NCI-H1092 treated with DMSO at 0.1 percent for 48 hours (cell line): ENCODE measurements at regions not wholly inside any gene's neighbourhood (a gene's known extent, or its start where the extent isn't known, plus 50 kb on each side); places are given as distances from the start of the nearest gene placed in this dataset.
A peak's percentile ranks its signal among the peaks of the same experiment; 100 is the strongest.

Experiments
- DNase-seq: peaks from one replicate; lab custom pipeline; 2025; lab: John Stamatoyannopoulos, UW

GRCh38 chrX:15191830-15192229 lies 78.1 kb downstream of the ASB9 start:
- DNase-seq, result no peak

GRCh38 chrX:15188039-15188438 lies 81.8 kb downstream of the ASB9 start:
- no peak for DNase-seq

DNA sequence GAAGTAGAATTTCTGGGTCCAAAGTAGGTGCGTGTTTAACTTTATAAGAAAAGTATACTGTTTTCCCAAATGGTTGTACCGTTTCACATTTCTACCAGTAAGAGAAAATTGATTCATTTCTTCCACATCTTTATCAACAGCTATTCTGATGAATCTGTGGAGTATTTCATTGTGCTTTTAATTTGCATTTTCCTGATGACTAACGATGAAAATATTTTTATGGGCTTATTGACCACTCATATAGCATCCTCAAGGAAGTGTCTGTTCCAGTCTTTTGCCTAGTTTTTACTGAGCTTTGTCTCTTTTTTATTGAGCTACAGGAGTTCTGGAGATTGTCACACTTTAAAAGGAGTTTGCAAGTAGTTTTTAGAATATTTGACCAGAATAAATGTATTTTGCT lies 92.6 kb downstream of the ASB9 start:
- no peak for DNase-seq

DNA sequence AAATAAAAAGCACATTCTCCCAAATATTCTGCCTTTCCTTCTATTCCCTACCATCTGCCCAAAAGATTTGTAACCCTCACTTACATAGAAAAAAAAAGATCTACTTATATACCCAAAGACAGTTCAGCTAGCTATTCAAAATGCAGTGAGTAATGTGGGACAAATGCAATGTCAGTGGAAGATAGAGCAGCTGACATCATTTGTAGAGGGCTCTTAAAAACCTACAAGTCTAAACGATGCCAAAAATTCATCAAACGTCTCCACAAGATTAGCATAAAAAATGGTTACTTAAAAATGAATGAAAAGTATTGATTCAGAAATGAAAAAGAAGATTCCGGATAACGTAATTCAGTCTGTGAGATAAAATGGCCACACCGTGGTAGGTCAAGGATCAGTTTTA lies 96.5 kb downstream of the ASB9 start:
- no peak for DNase-seq

DNA sequence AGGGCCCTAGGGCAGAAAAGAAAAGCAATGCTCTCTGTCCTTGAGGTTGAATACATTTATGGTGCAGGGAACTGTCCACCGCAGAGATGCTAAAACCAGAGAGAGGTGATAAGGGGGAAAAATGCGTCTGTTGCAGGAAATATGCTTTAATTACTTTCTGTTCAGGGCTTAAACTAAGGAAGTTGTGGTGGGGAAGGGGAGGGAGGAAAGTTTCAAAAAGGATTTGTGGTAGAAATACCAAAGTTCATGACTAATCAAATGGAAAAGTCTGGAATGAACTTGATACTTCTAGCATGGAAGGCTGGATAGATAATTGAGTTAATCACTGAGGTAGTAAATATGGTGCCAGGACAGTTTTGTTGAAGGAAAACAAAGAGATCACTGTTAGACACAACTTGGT lies 99.0 kb downstream of the ASB9 start:
- DNase-seq, result no peak

DNA sequence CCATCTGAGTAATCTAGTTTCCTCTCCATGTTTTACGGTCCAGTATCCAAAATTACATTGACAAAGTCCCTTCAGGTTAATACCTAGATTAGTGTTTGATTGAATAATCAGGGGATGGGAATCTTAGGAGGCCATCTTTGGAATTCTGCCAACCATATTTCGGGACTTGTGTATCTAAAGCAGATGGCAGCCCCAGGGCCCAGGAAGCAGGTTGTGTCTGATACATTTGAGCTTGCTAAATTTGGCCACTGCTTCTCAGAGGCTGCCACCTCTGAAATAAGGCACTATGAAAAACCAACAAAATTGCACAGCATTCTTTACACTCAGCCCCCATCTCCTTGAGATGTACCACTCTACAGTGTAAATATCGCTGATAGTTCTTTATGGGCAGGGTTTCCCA lies 102.1 kb downstream of the ASB9 start:
- no peak for DNase-seq

DNA sequence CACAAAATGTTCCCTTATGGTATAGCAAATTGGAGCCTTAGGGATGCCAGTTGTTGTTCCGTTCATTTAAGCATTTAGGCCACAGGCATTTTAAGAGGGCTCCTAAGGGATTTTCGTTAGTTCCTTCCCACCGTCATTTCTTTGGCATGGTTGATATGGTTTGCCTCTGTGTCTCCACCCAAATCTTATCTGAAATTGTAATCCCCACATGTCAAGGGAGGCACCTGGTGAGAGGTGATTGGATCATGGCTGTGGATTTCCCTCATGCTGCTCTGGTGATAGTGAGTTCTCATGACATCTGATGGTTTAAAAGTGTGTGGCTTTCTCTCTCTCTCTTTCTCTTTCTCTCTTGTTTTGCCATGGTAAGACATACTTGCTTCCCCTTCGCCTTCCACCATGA lies 104.1 kb downstream of the ASB9 start:
- DNase-seq, result no peak

DNA sequence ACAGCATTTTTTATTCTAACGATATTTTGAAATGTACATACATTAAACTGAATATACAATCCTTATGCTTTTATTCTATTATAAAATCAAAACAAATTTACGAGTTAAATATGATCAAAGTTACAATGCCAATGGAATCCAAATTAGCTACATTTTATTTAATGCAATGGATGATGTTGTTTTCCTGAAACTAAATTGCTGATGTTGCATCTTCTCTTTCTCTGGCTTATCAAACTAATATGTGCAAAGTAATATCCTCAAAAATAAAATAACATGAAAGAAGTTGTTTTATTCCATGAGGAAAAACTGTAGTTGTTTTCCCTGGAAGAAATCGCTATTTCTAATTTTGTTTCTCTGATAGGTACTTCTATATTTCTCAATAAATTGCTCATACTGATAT lies 106.8 kb downstream of the ASB9 start:
- DNase-seq, result no peak

- no peak for DNase-seq
Observed at GRCh38 chrX:15160558-15161095, 109.3 kb downstream of the ASB9 start.

DNA sequence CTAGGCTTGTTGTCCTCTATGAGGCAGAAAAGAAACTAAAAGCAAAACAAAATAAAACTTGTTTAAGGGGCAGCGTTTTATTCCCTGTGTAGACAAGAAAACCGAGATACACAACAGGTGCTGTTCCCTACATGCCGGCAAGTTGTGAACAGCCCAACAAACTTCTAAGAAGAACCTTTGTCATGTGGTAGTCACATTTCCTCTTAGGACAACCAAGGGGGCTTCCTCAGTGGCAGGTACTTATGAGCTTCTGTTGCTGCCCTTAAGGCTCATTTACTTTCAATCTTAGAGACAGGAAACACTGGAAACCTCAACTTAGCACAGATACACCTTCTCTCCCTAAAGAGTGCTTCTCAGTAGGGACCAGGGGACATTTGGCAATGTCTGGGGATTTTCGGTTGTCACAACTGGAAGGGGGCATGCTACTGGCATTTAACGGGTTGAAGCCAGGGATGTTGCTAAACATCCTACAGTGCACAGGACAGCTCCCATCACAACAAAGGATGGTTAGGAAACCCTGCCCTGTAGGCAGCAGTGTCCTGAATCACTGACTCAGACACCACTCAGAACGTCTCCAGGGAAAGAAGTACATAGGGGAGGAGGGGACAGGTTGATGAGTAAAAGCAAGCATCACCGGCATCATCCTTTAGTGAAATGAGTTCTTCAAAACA lies 111.0 kb downstream of the ASB9 start:
- DNase-seq, result no peak

GRCh38 chrX:15158350-15158735 lies 111.5 kb downstream of the ASB9 start:
- DNase-seq, result no peak

GRCh38 chrX:15157624-15158023 lies 112.3 kb downstream of the ASB9 start:
- DNase-seq, result no peak

- no peak for DNase-seq
Observed at GRCh38 chrX:15151267-15152186, 118.4 kb downstream of the ASB9 start.

GRCh38 chrX:15150586-15150985 lies 119.3 kb downstream of the ASB9 start:
- no peak for DNase-seq

DNA sequence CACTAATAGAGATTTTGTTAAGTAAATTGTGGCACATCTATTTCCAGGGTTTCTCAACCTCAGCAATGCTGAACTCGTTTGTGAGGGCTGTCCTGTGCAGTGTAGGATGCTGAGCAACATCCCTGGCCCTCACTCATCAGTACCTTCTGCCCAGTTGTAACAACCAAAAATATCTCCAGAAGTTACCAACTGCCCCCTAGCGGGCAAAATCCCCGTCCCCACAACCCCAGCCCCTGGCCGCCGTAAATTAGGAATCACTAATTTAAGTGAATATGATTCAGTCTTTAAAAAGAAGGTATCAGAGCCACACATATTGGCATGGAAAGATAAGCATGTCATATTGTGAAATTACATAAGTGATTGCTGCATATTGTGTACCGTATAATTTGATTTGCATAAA lies 123.4 kb downstream of the ASB9 start:
- no peak for DNase-seq

GRCh38 chrX:15143825-15144121 lies 126.1 kb downstream of the ASB9 start:
- DNase-seq, result peak; percentile 22

- DNase-seq, result peak; percentile 69
Observed at GRCh38 chrX:15143050-15143824, 126.6 kb downstream of the ASB9 start.

- no peak for DNase-seq
Observed at GRCh38 chrX:15142084-15142715, 127.7 kb downstream of the ASB9 start.

DNA sequence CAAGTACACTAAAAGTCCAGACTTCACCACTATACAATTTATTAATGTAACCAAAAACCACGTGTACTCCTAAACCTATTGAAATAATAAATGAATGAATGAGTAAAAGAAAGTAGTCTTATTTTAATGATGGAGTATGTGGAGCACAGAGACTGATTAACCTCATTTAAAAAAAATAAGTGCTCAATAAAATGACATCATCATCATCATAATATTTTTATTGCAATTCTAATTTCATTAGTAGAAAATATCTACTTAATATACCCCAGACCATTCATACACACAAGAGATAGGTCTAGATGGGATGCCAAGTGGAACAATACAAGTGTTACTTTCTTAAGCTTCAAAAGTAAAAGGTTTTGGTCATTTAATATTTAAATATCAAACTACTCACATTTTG lies 133.1 kb downstream of the ASB9 start:
- no peak for DNase-seq

GRCh38 chrX:15129412-15129811 lies 140.5 kb downstream of the ASB9 start:
- DNase-seq, result no peak

- DNase-seq, result no peak
Observed at GRCh38 chrX:15128861-15129260, 141.0 kb downstream of the ASB9 start.

GRCh38 chrX:15127010-15127409 lies 142.9 kb downstream of the ASB9 start:
- DNase-seq, result no peak
